ENCODE measurements at regions not wholly inside any gene's neighbourhood (a gene's known extent, or its start where the extent isn't known, plus 50 kb on each side); places are given as distances from the start of the nearest gene placed in this dataset.

DNA sequence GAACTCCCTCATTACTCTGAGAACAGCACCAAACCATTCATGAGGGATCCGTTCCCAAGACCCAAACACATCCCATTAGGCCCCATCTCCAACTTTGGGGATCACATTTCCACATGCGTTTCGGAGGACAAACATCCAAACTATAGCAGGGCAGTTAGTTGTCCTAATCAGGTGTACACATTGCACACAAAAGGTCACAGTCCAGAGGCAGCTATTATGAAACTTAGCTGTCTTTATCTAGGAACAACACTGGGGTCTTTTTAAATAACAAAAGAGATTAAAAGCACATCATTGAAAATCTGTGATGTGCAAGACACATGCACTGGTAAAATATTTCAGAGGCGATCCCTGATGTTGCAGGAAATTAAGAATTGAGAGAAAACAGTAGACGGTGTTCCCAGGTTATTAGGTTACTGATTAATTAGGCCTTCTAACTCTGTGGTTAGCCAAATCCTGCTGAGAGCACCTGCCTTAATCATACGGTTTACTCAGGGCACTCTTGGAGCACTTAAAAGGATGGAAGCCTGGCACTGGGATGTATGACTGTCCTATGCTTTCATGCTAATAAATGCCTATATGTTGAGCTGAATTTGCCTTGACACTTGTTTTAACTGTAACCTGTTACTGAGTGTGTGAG is 1574.5 kb upstream of the WWC1 start:
- no peak for ATAC-seq
- no peak for TF ChIP-seq PATZ1 (CRISPR knock-in tag; IDR thresholded peaks at IDR 0.05; ENCODE audit: borderline replicate concordance)
- no peak for TF ChIP-seq ZC3H10 (CRISPR knock-in tag; IDR thresholded peaks at IDR 0.05)
- no peak for TF ChIP-seq SNAI2 (CRISPR knock-in tag; IDR thresholded peaks at IDR 0.05)
- no peak for TF ChIP-seq CSDC2 (CRISPR knock-in tag; IDR thresholded peaks at IDR 0.05)
- TF ChIP-seq GLIS3 (CRISPR knock-in tag; IDR thresholded peaks at IDR 0.05) = no peak
- TF ChIP-seq POU6F1 (CRISPR knock-in tag; IDR thresholded peaks at IDR 0.05; ENCODE audit: borderline replicate concordance, low read depth) = no peak
- no peak for TF ChIP-seq BACH2 (CRISPR knock-in tag; IDR thresholded peaks at IDR 0.05; ENCODE audit: borderline replicate concordance)
- TF ChIP-seq, protein P1, sequence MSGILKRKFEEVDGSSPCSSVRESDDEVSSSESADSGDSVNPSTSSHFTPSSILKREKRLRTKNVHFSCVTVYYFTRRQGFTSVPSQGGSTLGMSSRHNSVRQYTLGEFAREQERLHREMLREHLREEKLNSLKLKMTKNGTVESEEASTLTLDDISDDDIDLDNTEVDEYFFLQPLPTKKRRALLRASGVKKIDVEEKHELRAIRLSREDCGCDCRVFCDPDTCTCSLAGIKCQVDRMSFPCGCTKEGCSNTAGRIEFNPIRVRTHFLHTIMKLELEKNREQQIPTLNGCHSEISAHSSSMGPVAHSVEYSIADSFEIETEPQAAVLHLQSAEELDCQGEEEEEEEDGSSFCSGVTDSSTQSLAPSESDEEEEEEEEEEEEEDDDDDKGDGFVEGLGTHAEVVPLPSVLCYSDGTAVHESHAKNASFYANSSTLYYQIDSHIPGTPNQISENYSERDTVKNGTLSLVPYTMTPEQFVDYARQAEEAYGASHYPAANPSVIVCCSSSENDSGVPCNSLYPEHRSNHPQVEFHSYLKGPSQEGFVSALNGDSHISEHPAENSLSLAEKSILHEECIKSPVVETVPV (CRISPR knock-in tag; IDR thresholded peaks at IDR 0.05) = no peak
- no peak for TF ChIP-seq OSR1 (CRISPR knock-in tag; IDR thresholded peaks at IDR 0.05)
- no peak for TF ChIP-seq ZNF70 (CRISPR knock-in tag; IDR thresholded peaks at IDR 0.05)

- no peak for TF ChIP-seq ZNF70 (CRISPR knock-in tag; IDR thresholded peaks at IDR 0.05)
- TF ChIP-seq RARB (CRISPR knock-in tag; IDR thresholded peaks at IDR 0.05) = no peak
- no peak for TF ChIP-seq ZNF8 (CRISPR knock-in tag; IDR thresholded peaks at IDR 0.05)
- TF ChIP-seq, protein P1 (CRISPR knock-in tag; IDR thresholded peaks at IDR 0.05) = no peak
- no peak for TF ChIP-seq ZFP3 (CRISPR knock-in tag; IDR thresholded peaks at IDR 0.05)
- no peak for TF ChIP-seq GLIS3 (CRISPR knock-in tag; IDR thresholded peaks at IDR 0.05)
- no peak for TF ChIP-seq CREB5 (CRISPR knock-in tag; IDR thresholded peaks at IDR 0.05; ENCODE audit: low read depth)
- no peak for TF ChIP-seq POU6F1 (CRISPR knock-in tag; IDR thresholded peaks at IDR 0.05; ENCODE audit: borderline replicate concordance, low read depth)
- no peak for TF ChIP-seq OSR1 (CRISPR knock-in tag; IDR thresholded peaks at IDR 0.05)
- TF ChIP-seq PATZ1 (CRISPR knock-in tag; IDR thresholded peaks at IDR 0.05; ENCODE audit: borderline replicate concordance) = no peak
- TF ChIP-seq SNAI2 (CRISPR knock-in tag; IDR thresholded peaks at IDR 0.05) = no peak
- no peak for TF ChIP-seq BACH2 (CRISPR knock-in tag; IDR thresholded peaks at IDR 0.05; ENCODE audit: borderline replicate concordance)
- TF ChIP-seq, protein P2, sequence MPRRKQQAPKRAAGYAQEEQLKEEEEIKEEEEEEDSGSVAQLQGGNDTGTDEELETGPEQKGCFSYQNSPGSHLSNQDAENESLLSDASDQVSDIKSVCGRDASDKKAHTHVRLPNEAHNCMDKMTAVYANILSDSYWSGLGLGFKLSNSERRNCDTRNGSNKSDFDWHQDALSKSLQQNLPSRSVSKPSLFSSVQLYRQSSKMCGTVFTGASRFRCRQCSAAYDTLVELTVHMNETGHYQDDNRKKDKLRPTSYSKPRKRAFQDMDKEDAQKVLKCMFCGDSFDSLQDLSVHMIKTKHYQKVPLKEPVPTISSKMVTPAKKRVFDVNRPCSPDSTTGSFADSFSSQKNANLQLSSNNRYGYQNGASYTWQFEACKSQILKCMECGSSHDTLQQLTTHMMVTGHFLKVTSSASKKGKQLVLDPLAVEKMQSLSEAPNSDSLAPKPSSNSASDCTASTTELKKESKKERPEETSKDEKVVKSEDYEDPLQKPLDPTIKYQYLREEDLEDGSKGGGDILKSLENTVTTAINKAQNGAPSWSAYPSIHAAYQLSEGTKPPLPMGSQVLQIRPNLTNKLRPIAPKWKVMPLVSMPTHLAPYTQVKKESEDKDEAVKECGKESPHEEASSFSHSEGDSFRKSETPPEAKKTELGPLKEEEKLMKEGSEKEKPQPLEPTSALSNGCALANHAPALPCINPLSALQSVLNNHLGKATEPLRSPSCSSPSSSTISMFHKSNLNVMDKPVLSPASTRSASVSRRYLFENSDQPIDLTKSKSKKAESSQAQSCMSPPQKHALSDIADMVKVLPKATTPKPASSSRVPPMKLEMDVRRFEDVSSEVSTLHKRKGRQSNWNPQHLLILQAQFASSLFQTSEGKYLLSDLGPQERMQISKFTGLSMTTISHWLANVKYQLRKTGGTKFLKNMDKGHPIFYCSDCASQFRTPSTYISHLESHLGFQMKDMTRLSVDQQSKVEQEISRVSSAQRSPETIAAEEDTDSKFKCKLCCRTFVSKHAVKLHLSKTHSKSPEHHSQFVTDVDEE (CRISPR knock-in tag; IDR thresholded peaks at IDR 0.05) = no peak
- TF ChIP-seq ZFP30 (CRISPR knock-in tag; IDR thresholded peaks at IDR 0.05) = no peak
- TF ChIP-seq CSDC2 (CRISPR knock-in tag; IDR thresholded peaks at IDR 0.05) = no peak
- no peak for TF ChIP-seq PPARA (CRISPR knock-in tag; IDR thresholded peaks at IDR 0.05; ENCODE audit: borderline replicate concordance)
- no peak for TF ChIP-seq ZC3H10 (CRISPR knock-in tag; IDR thresholded peaks at IDR 0.05)
- TF ChIP-seq ZNF565 (CRISPR knock-in tag; conservative IDR thresholded peaks at IDR 0.05; ENCODE audit: low read depth) = no peak
- TF ChIP-seq TCF4 (CRISPR knock-in tag; IDR thresholded peaks at IDR 0.05; ENCODE audit: borderline replicate concordance) = no peak
- ATAC-seq = no peak
Observed at GRCh38 chr5:166719991-166720390, 1571.5 kb upstream of the WWC1 start.

Data from SK-N-SH treated with all-trans-retinoic acid at 6 μM for 48 hours (cell line).